ENCODE measurements at regions not wholly inside any gene's neighbourhood (a gene's known extent, or its start where the extent isn't known, plus 50 kb on each side); places are given as distances from the start of the nearest gene placed in this dataset.

- H3K27me3 ChIP-seq (ENCODE audit: insufficient read depth, low read length): no peaks in the 10 kb centered on the region
- no peak overlapping the region for H3K4me3 ChIP-seq (ENCODE audit: low read depth, low read length, poor library complexity, severe bottlenecking)
- no peaks in the 10 kb centered on the region for H3F3A ChIP-seq (ENCODE audit: insufficient read depth, low read length)
- no peak overlapping the region for H3K27ac ChIP-seq (ENCODE audit: low read depth, low read length, poor library complexity, severe bottlenecking)
- no peaks in the 10 kb centered on the region for H3K36me3 ChIP-seq (ENCODE audit: insufficient read depth, low read length)
- H3K4me1 ChIP-seq (ENCODE audit: insufficient read depth, low read length, severe bottlenecking): no peaks in the 10 kb centered on the region
- H2AFZ ChIP-seq (ENCODE audit: low read length): no peak overlapping the region
- no peaks in the 10 kb centered on the region for H3K9me3 ChIP-seq (ENCODE audit: low read length)
- TF ChIP-seq CTCF (IDR thresholded peaks at IDR 0.05; ENCODE audit: low read length) (no peak), EZH2 (IDR thresholded peaks at IDR 0.05; ENCODE audit: borderline replicate concordance, low read length) (no peak)
- H4K20me1 ChIP-seq (ENCODE audit: insufficient read depth, low read length): no peaks in the 10 kb centered on the region
- H3K9me2 ChIP-seq (ENCODE audit: low read depth, low read length): no peaks in the 10 kb centered on the region
- no peak overlapping the region for H3K9ac ChIP-seq (ENCODE audit: low read length)
- no peak overlapping the region for H3K4me2 ChIP-seq (ENCODE audit: low read length)
- no peaks in the 10 kb centered on the region for H3K79me2 ChIP-seq (ENCODE audit: insufficient read depth, low read length)
Measured at GRCh38 chr15:38743147-38743546, 178.5 kb upstream of the RASGRP1 start.

- no peaks in the 10 kb centered on the region for H3F3A ChIP-seq (ENCODE audit: insufficient read depth, low read length)
- H3K36me3 ChIP-seq (ENCODE audit: insufficient read depth, low read length): no peaks in the 10 kb centered on the region
- no peaks in the 10 kb centered on the region for H3K79me2 ChIP-seq (ENCODE audit: insufficient read depth, low read length)
- no peaks in the 10 kb centered on the region for H3K9me3 ChIP-seq (ENCODE audit: low read length)
- no peak overlapping the region for H3K4me3 ChIP-seq (ENCODE audit: low read depth, low read length, poor library complexity, severe bottlenecking)
- H3K27ac ChIP-seq (ENCODE audit: low read depth, low read length, poor library complexity, severe bottlenecking): no peak overlapping the region
- H2AFZ ChIP-seq (ENCODE audit: low read length): no peak overlapping the region
- H3K4me1 ChIP-seq (ENCODE audit: insufficient read depth, low read length, severe bottlenecking): no peaks in the 10 kb centered on the region
- no peak overlapping the region for H3K9ac ChIP-seq (ENCODE audit: low read length)
- TF ChIP-seq CTCF (IDR thresholded peaks at IDR 0.05; ENCODE audit: low read length): no peak
- TF ChIP-seq EZH2 (IDR thresholded peaks at IDR 0.05; ENCODE audit: borderline replicate concordance, low read length): no peak
- no peaks in the 10 kb centered on the region for H4K20me1 ChIP-seq (ENCODE audit: insufficient read depth, low read length)
- H3K9me2 ChIP-seq (ENCODE audit: low read depth, low read length): no peaks in the 10 kb centered on the region
- H3K4me2 ChIP-seq (ENCODE audit: low read length): no peak overlapping the region
- H3K27me3 ChIP-seq (ENCODE audit: insufficient read depth, low read length): no peaks in the 10 kb centered on the region
Measured at GRCh38 chr15:38745126-38745525, 180.5 kb upstream of the RASGRP1 start.

- Histone ChIP-seq H3K9me3 (ENCODE audit: low read length) (no peaks in the 10 kb centered on the region), H3K4me2 (ENCODE audit: low read length) (no peak overlapping the region), H3F3A (ENCODE audit: insufficient read depth, low read length) (no peaks in the 10 kb centered on the region), H3K9ac (ENCODE audit: low read length) (no peak overlapping the region), H3K4me1 (ENCODE audit: insufficient read depth, low read length, severe bottlenecking) (no peaks in the 10 kb centered on the region), H3K9me2 (ENCODE audit: low read depth, low read length) (no peaks in the 10 kb centered on the region), H3K36me3 (ENCODE audit: insufficient read depth, low read length) (no peaks in the 10 kb centered on the region), H3K27me3 (ENCODE audit: insufficient read depth, low read length) (no peaks in the 10 kb centered on the region), H2AFZ (ENCODE audit: low read length) (no peak overlapping the region), H3K79me2 (ENCODE audit: insufficient read depth, low read length) (no peaks in the 10 kb centered on the region), H3K4me3 (ENCODE audit: low read depth, low read length, poor library complexity, severe bottlenecking) (no peak overlapping the region), H3K27ac (ENCODE audit: low read depth, low read length, poor library complexity, severe bottlenecking) (no peak overlapping the region), H4K20me1 (ENCODE audit: insufficient read depth, low read length) (no peaks in the 10 kb centered on the region)
- TF ChIP-seq CTCF (IDR thresholded peaks at IDR 0.05; ENCODE audit: low read length) (no peak), EZH2 (IDR thresholded peaks at IDR 0.05; ENCODE audit: borderline replicate concordance, low read length) (no peak)
Measured at GRCh38 chr15:38745626-38746025, 181.0 kb upstream of the RASGRP1 start.
